GM18498 (cell line): ENCODE measurements at regions not wholly inside any gene's neighbourhood (a gene's known extent, or its start where the extent isn't known, plus 50 kb on each side); places are given as distances from the start of the nearest gene placed in this dataset.
"Not testable (repeated sequence)": the region's sequence is repeated elsewhere in the genome, so short reads cannot be mapped to it uniquely, and the experiment has no call there.

Experiments used
- ATAC-seq: cut with Tn5 transposase; IDR thresholded peaks from one replicate; pipeline ENCODE4 v1.9.1; 2021; ENCODE audit warnings: mild to moderate bottlenecking, moderate library complexity; ENCODE audit not compliant: unreplicated experiment

DNA sequence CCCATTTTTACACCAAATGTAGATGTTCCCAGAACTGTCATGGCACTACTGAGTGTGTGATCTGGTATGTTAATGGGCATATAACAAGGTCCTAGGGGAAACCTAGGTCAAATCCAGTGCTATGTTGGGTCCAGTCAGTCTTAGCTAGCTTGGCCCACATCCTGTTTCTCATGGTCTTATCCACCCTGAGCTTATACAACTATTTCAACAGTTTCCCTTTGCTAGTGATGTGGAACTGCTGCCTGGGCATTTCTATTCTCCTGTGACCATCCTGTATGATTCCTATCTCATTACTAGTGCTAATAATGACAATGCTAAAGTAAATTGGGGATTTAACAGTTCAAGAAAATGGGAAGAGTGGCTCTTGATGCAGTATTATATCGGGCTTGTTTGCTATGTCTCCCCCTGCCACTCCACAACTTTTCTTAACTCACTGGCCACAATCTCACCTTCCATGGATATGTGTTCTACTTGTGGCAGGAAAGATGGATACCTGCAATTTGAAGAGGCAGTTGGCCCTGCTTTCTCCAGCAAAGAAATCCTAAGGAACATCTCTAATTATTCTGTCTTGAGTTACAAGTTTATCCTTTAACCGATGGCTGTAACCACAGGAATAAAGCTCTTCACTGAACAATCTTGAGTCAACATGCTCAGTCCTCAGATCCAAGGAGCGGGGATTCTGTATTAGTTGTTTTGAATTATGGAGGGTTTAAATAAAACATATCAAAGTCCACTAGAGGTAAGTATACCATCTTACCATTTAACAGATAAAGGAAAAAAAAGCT is 707.8 kb downstream of the XPNPEP1 start:
- ATAC-seq, result no peak

DNA sequence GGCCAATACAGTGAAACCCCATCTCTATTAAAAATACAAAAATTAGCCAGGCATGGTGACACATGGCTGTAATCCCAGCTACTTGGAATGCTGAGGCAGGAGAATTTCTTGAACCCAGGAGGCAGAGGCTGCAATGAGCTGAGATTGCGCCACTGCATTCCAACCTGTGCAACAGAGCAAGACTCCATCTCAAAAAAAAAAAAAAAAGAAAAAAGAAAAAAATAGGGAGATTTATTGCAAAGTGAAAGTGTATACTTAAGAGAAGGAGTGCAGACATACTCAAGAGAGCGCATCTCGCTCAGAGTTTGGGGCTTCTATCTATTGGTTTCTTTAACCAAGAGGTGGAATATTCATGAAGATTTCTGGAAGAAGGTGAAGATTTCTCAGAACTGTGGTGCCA is 708.4 kb downstream of the XPNPEP1 start:
- ATAC-seq, result not testable (repeated sequence)

DNA sequence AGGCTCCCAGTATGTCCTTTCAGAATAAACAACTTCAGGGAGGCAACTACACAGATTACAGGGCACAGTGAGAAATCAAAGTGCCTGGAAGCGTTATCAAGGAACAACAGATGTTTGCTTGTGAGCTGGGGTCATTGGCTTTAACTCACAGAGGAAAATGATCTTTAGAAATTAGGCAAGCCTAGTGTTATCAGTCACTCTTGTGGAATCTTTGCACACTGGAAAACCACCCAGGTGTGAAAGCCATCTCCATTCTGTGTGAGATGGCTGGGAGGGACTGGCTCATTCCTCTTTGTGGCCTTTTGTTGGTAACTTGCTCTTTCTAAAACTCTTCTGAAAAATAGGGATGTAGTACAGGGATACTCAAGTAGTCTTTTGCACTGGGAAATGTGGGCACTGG is 716.0 kb downstream of the XPNPEP1 start:
- no peak for ATAC-seq

DNA sequence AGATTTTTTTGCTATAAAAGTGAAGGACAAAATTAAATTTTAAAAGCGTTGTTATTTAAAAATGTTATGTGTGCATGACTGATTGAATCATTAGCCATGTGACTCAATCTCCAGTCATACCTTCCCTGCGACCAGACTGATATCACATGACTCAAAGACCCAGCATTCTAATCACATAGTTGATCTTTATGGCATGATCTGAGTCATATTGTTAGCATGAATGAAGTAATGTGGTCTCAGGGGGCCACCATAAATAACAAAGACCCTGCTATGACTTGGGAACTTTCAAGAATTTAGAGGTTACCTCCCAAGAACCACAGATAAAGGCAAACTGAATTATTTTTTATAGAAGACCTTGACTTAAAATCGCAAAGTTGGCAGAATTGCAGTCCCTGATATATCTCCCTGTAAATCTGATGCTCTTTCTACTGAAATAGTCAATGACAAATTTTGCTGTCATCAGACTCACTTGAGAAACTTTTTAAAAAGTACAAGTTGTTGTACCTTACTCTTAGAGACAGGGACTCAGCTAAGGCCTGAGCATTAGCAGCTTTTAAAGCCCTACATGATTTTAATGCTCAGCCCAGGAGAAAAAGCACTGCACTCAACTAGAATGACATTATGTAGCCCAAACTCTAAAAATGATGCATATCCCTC is 717.3 kb downstream of the XPNPEP1 start:
- ATAC-seq, result no peak

DNA sequence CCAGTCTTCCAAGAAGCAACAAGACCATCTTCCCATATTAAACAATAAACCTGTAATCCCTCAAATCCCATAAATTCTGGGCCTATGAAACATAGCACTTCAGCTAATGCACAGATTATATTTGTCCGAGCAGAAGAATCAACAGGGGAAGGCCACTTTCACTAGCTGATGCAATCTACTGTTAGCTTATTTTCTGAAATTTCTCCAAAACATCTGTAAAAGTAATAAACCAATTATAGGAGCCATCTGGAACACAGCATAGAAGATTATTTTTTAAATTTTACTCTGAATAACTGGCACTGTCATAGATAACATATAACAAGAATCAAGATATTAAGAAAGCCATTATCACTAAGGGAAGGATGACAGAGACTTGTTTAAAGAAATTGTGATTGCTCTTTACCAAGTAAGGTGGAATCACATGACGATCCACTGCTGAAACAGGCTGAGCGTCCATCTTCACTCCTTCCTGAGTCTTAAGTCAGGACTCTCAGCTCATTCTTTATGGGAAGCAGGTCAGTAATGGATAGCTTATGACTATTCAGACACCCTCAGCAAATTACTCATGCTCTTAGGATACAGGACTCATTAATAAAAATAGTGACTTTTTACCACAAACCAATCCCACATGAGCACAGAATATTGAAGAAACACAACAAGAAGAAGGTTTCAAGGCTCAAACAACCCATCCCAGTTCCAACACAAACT is 719.5 kb downstream of the XPNPEP1 start:
- no peak for ATAC-seq

DNA sequence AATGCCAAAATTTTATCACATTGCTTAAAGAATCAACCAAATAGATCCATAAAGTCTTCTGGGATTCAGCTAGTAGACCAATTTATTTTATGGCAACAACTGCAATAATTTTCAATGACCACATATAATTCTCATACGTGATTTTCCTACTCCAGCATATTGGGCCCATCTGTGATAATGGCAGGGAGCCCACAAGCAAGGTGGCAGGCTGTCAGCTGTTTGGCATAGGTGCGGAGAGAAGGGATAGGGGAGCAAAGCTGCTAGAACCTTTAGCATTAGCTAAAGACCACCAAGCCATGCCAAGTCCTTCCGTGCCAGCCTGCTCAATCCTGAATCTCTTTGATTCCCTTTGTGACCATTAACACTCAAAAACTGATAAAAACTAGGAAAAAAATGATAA is 721.2 kb downstream of the XPNPEP1 start:
- no peak for ATAC-seq

DNA sequence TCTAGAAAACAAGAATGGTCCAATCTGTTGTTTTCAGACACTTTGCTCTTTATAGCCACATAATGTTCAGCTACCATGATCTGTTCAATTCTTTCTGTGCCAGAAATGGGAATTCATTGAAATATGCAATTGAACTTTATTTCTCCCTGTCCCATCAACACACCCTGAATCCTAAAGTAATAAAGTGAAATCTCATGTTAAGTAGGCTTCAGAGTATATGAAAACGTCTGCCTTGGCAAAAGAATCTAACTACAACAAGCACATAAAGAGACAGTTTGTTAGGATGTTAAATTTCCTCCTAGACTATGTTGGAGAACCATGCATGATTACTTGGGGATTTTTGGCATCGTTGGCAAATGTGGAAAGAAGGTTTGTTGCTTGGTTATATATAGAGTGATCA is 722.7 kb downstream of the XPNPEP1 start:
- ATAC-seq, result no peak

DNA sequence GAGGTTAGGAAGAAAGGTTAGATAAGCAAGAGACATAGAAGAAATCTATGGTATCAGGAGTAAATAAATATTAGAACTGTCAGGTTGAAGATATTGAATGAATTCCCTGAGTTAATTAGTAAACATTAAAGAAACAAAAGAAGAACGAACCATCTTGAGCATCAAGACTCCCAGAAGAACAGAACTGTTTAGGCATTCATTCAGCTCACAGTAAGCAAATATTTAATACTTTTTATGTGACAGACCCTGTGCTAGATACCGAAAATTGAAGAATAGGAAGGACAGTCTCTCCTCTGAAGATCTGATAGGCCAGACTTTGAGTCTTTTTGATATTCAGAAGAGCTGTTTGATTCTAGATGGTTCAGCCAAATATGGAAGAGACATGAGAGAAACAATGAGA is 731.5 kb downstream of the XPNPEP1 start:
- ATAC-seq, result no peak

DNA sequence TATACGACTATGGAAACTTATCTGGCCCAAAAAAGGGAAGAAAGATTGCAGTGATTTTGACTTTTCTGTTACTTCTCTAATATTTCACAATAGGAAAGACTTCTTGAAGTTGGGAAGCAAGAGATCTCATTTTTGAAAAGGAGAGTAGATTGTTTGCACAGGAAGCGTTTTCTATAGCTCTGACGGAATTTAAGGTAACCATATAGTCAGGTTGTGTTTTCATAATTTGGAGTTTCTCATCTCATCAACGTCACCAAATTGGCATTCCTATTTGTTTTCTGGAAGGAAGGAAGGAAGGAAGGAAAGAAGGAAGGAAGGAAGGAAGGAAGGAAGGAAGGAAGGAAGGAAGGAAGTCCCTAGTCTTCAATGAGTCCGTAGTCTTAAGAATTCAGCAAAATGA is 732.0 kb downstream of the XPNPEP1 start:
- no peak for ATAC-seq

DNA sequence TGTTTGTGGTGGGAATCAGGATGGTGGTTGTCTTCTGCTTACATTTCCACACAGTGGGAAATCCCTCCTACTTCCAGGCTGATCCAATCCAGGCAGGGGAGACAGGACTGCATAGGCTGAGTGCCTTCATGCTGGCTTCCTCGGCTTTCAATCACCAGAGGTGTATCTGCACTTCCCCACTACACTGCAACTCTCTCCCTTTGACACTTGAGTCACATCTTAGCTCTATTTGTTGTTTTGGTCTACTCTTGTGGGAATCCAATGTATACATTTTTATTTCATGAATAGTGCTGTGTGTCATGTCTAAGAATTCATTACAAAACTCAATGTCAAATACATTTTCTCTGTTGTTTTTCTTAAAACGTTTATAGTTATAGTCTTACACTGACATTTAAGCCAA is 735.6 kb downstream of the XPNPEP1 start:
- ATAC-seq, result no peak

DNA sequence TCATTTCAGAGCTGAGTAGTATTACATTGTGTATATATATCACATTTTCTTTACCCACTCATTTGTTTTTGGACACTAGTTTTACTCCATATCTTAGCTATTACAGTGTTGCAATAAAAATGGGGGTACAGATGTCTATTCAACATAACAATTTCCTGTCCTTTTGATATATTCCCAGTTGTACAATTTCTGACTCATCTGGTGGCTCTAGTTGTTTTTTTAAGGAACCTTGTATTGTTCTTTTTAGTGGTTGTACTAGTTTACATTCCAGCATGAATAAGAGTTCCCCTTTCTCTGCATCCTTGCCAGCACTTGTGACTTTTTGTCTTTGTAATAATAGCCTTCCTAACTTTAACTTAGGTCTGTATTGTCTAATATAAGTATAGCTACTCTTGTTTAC is 739.9 kb downstream of the XPNPEP1 start:
- ATAC-seq, result no peak

DNA sequence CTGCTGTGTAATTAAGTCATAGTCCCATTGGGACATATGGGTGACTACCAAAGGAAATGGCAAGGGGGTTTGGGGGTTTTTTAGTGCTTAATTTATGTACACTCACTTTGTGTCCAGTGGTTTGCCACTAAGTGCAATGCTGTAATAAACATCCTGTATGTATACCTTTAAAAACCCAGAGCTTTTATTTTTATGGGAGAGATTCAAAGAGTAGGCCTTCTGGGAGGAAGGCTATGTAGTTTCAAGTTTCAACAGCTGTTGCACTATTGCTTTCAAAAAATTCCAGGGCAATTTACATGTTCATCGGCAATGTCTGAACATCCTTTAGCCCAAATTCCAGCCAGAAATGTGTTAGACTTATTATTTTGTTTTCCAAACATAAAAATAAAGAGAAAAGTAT is 744.7 kb downstream of the XPNPEP1 start:
- ATAC-seq, result no peak

DNA sequence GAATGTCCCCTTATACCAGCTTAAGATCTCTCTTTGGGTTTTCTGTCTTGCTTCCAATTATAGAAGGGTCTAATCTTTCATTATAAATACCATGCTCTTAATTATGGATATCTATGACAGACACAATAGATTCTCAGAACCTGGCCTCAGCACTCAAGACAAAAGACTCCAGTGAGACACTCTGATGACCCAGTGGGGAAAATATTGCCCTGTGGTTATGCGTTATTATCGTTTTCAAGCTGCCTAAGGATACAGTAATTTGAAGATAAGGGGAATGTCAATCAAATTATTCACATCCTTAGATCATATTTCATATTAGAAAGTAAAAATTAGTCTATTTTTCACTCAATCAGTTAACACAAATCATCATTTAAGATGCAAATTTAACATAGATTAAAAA is 748.8 kb downstream of the XPNPEP1 start:
- no peak for ATAC-seq

DNA sequence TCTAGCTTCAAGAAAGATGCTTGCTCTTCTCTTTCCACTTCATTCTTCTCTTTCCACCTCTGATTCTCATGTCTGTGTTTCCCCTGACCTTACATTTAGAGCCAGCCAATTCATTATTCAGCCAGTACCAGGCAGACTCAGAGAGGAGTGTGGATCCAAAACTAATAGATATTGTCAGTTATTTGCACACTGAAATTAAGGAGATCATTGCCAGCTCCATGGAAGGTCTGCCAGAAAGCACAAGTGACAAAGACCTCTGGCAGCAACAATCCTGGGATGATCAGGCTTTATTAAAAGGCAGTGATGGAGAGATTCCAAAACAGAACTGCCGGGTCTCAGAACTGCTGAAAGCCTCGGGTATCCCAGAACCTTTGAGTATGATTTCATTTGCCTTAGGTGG is 749.4 kb downstream of the XPNPEP1 start:
- ATAC-seq, result no peak

DNA sequence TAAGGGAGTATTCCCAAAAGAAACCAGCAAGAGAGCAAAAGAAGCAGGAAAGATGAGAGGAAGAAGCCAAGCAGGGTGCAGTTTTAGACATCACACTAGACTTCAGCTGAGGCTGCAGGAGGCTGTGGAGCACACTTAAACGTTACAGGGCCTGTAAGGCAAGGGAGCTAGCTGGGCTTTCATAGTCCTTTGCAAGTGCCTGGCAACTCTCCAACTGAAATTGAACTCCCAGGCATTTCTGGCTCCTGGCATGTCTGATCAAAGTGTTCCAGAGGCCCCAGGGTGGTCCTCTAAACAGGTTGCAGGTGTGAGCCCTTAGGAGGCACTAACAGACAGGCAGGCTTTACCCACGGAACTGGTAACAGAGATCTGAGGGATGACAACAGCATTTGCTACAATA is 750.2 kb downstream of the XPNPEP1 start:
- no peak for ATAC-seq

DNA sequence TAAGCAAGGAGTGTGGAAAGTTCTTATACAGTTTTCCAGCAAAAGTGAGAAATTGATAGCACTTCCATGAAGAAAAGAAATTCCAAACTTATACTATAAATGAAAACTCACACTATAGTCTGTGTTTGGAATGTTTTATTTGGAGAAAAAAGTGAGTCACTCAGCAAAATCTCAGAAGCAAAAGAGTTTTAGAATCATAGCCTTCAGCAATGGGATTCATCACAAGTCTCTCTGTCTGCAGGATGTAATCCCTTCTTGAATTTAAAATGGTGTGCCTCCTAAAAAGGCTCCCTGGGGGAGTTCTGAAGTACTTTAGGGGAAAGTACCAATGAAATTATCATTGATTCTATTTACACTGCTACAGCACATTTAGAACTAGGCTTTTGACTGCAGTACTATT is 756.4 kb downstream of the XPNPEP1 start:
- ATAC-seq, result no peak

DNA sequence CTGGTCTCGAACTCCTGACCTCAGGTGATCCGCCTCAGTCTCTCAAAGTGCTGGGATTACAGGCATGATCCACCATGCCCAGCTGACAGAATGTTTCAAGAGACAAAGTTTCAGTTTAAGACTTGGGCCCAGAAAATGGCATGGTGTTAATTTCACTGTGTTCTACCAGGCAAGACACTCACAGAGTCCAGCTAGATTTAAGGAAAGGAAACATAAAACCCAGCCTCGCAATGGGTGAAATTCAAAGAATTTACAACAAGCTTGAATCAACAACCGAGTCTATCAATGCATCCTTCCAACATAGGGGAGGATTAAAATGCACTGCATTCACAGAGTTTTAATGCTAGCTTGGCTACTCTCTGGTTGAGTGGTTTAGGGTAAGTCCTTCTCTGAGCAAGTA is 764.0 kb downstream of the XPNPEP1 start:
- ATAC-seq, result no peak

DNA sequence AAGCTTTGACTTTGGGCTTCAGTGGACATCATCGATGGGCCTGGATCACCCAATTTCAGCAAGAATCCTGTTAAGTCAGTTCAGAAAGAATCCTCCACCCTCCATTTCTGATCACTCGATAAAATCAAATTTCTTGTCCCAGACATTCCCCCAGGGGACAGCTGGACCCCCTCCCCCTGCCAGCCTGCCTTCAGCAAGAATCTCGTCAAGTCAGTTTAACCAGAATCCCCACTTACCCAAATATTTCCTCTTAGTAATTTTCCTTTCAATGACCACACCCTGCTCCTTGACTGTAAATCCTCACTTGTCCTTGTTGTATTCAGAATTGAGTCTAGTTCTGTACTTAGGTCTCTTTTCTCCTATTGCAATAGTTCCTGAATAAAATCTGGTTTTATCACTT is 766.9 kb downstream of the XPNPEP1 start:
- no peak for ATAC-seq

DNA sequence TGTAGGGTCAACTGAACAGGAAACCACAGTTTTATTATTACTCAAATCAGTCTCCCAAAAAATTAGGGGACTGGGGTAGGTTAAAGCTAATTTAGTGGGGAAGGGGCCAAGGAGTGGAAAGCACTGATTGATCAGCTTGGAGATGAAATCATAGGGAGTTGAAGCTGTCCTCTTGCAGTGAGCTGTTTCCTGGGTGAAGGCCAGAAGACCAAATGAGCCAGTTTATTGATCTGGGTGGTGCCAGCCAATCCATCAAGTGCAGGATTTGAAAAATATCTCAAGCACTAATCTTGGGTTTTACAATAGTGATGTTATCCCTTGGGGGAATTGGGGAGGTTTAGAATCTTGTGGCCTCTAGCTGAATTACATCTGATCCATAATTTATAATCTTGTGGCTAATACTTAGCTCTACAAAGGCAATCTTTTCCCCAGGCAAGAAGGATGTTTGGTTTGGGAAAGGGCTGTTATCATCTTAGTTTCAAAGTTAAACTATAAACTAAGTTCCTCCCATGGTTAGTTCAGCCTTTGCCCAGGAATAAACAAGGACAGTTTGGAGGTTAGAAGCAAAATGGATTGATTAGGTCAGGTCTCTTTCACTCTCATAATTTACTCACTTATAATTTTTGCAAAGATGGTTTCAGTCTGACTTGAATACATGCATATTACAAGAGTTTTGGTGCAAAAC is 773.5 kb downstream of the XPNPEP1 start:
- no peak for ATAC-seq

DNA sequence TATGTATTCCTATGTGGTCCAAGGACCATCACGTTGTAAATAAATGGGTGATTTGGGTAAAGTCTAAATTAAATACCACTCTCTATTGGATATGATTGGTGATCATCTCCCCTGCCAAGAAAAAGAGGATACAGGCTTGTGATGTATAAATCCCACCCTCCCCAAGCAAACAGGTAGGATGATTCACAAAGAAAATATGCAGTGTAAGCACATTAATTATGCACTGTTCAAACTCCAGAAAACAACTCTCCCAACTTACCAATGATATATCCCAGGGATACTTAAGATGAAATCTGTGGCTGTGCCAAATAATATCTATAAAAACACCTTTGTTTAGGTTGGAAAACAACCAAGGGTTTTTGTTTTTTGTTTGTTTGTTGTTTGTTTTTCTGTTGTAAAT is 795.9 kb downstream of the XPNPEP1 start:
- no peak for ATAC-seq

DNA sequence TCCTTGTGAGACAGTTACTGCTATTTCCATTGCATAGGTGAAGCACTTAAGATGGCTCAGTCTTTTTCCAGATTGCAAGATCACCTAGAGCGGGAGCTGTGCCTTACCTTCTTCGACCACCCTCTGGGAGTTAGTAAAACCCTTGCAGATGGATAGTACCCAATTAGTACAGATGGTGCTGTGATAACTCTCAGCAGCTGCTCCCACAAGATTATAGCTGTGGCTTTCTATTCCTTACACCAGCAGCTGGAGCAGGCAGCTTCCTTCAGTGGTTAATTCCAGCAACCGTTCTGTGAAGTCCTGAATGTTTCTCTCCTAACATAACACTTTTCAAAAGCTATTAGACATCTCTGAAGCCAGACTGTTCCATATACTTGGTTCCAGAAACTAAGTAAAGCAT is 796.8 kb downstream of the XPNPEP1 start:
- no peak for ATAC-seq

DNA sequence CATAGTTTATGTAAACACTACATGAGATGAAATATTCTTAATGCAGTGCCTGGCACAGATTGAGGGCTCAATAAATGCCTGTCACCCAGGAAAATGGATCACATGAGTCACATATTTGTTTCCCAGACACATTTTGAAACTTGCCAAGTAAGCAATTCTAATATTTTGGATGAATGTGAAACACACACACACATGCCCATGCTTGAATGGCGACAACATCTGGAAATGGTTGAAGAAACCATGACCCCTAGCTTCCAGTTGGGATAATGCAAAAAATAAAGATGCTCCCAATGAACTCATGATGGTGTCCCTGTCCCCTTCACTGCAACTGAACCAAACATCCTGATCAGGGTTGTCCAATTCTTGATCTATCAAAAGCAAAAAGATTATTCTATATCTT is 797.3 kb downstream of the XPNPEP1 start:
- no peak for ATAC-seq
